ENCODE measurements at regions not wholly inside any gene's neighbourhood (a gene's known extent, or its start where the extent isn't known, plus 50 kb on each side); places are given as distances from the start of the nearest gene placed in this dataset.

- H3K4me2 ChIP-seq (ENCODE audit: control insufficient read depth, extremely low read depth, insufficient read depth, low read depth, low read length) = no peak overlapping the region
- dilution Hi-C loops (cut with MboI; ENCODE audit: extremely low pct_ligation_motif_present, low sequenced_read_pairs) = no loop called here
- no peaks in the 10 kb centered on the region for H3K4me1 ChIP-seq (ENCODE audit: control insufficient read depth, extremely low read depth, insufficient read depth, low read length)
- no peaks in the 10 kb centered on the region for H4K20me1 ChIP-seq (ENCODE audit: control insufficient read depth, extremely low read depth, insufficient read depth, low read length)
- no peak overlapping the region for H3K4me3 ChIP-seq (ENCODE audit: control insufficient read depth in 2 of 3, extremely low read depth in 1 of 3, insufficient read depth in 2 of 3, low read depth in 1 of 3, low read length in 3 of 3)
- no peak overlapping the region for H2AFZ ChIP-seq (ENCODE audit: control insufficient read depth, low read length)
- no peaks in the 10 kb centered on the region for H3K79me2 ChIP-seq (ENCODE audit: control insufficient read depth, insufficient read depth, low read length)
- TF ChIP-seq EZH2 (IDR thresholded peaks at IDR 0.05; ENCODE audit: low read length) = no peak
- no peak for TF ChIP-seq CTCF (optimal IDR thresholded peaks at IDR 0.05 in 1 of 3, IDR thresholded peaks at IDR 0.05 in 1 of 3, conservative IDR thresholded peaks at IDR 0.05 in 1 of 3; ENCODE audit: extremely low read depth in 1 of 3, insufficient read depth in 2 of 3, low read length in 3 of 3)
- H3K27me3 ChIP-seq (ENCODE audit: control insufficient read depth, extremely low read depth, insufficient read depth, low read length) = no peaks in the 10 kb centered on the region
- no peak overlapping the region for H3K9ac ChIP-seq (ENCODE audit: control insufficient read depth, extremely low read depth, insufficient read depth, low read length)
- H3K27ac ChIP-seq (ENCODE audit: control insufficient read depth, insufficient read depth, low read length) = no peak overlapping the region
- no peak for FAIRE-seq
- no peak for DNase-seq (ENCODE audit: low read depth, low spot score)
- no peaks in the 10 kb centered on the region for H3K9me3 ChIP-seq (ENCODE audit: control insufficient read depth, low read depth, low read length)
- H3K36me3 ChIP-seq (ENCODE audit: control insufficient read depth in 2 of 2, extremely low read depth in 1 of 2, insufficient read depth in 2 of 2, low read length in 2 of 2) = no peaks in the 10 kb centered on the region
- H3K9me1 ChIP-seq (ENCODE audit: control insufficient read depth, extremely low read depth, insufficient read depth, low read length) = no peaks in the 10 kb centered on the region
Measured at GRCh38 chr5:86864051-86864450, 246.3 kb downstream of the COX7C start.

- no peak for FAIRE-seq
- no peaks in the 10 kb centered on the region for H3K4me1 ChIP-seq (ENCODE audit: control insufficient read depth, extremely low read depth, insufficient read depth, low read length)
- no peaks in the 10 kb centered on the region for H4K20me1 ChIP-seq (ENCODE audit: control insufficient read depth, extremely low read depth, insufficient read depth, low read length)
- no peak for TF ChIP-seq EZH2 (IDR thresholded peaks at IDR 0.05; ENCODE audit: low read length)
- no peak for TF ChIP-seq CTCF (optimal IDR thresholded peaks at IDR 0.05 in 1 of 3, IDR thresholded peaks at IDR 0.05 in 1 of 3, conservative IDR thresholded peaks at IDR 0.05 in 1 of 3; ENCODE audit: extremely low read depth in 1 of 3, insufficient read depth in 2 of 3, low read length in 3 of 3)
- no peaks in the 10 kb centered on the region for H3K9me3 ChIP-seq (ENCODE audit: control insufficient read depth, low read depth, low read length)
- no peak overlapping the region for H3K4me2 ChIP-seq (ENCODE audit: control insufficient read depth, extremely low read depth, insufficient read depth, low read depth, low read length)
- no peak overlapping the region for H3K27ac ChIP-seq (ENCODE audit: control insufficient read depth, insufficient read depth, low read length)
- H3K4me3 ChIP-seq (ENCODE audit: control insufficient read depth in 2 of 3, extremely low read depth in 1 of 3, insufficient read depth in 2 of 3, low read depth in 1 of 3, low read length in 3 of 3) = no peak overlapping the region
- H3K79me2 ChIP-seq (ENCODE audit: control insufficient read depth, insufficient read depth, low read length) = no peaks in the 10 kb centered on the region
- H3K9me1 ChIP-seq (ENCODE audit: control insufficient read depth, extremely low read depth, insufficient read depth, low read length) = no peaks in the 10 kb centered on the region
- H3K36me3 ChIP-seq (ENCODE audit: control insufficient read depth in 2 of 2, extremely low read depth in 1 of 2, insufficient read depth in 2 of 2, low read length in 2 of 2) = no peaks in the 10 kb centered on the region
- DNase-seq (ENCODE audit: low read depth, low spot score) = no peak
- H3K9ac ChIP-seq (ENCODE audit: control insufficient read depth, extremely low read depth, insufficient read depth, low read length) = no peak overlapping the region
- dilution Hi-C loops (cut with MboI; ENCODE audit: extremely low pct_ligation_motif_present, low sequenced_read_pairs) = no loop called here
- no peak overlapping the region for H2AFZ ChIP-seq (ENCODE audit: control insufficient read depth, low read length)
- H3K27me3 ChIP-seq (ENCODE audit: control insufficient read depth, extremely low read depth, insufficient read depth, low read length) = no peaks in the 10 kb centered on the region
Measured at GRCh38 chr5:86865256-86865785, 247.6 kb downstream of the COX7C start.
